Endothelial cell of umbilical vein (primary cell): ENCODE measurements at regions not wholly inside any gene's neighbourhood (a gene's known extent, or its start where the extent isn't known, plus 50 kb on each side); places are given as distances from the start of the nearest gene placed in this dataset.

ENCODE experiments used
- BruUV-seq: library from RNA; stranded (reverse); fragments of 400-500 nt; replicated peaks from 2 replicates; lab custom pipeline; 2021; lab: Mats Ljungman, UMichigan
- CTCF ChIA-PET: fragments of 300-600, 350-600 bp; sonication (Branson Sonifier 250); formaldehyde crosslinking; loops from one replicate; lab custom pipeline; 2021; ENCODE audit warnings: antibody characterized with exemption, inconsistent platforms; lab: Charles Lee
- POLR2A ChIA-PET: fragments of 300-600, 350-600 bp; sonication (Branson Sonifier 250); formaldehyde crosslinking; loops from one replicate; lab custom pipeline; 2021; ENCODE audit warnings: antibody characterized with exemption, inconsistent platforms; lab: Charles Lee
- DNase-seq: peaks from one replicate; pipeline ENCODE4 v3.0.0-alpha.2; 2011; ENCODE audit warnings: low read depth, low spot score
- FAIRE-seq: peaks from 2 replicates; lab custom pipeline; 2011; peaks lifted over from hg19 to GRCh38; lab: Jason Lieb, UNC
- H2AFZ ChIP-seq: 2 replicates; pipeline ENCODE4 v1.6.0; 2012; ENCODE audit warnings: low read depth, low read length, control low read depth, inconsistent platforms
- H3K27ac ChIP-seq: 2 replicates; pipeline ENCODE4 v1.5.1; 2011; ENCODE audit warnings: low read depth, mild to moderate bottlenecking, control low read depth, low read length, moderate library complexity; ENCODE audit not compliant: insufficient read depth
- H3K27me3 ChIP-seq, 2 experiments: 2 replicates each; pipeline versions ENCODE4 v1.6.0 to v1.6.1; 2011; ENCODE audit warnings: low read length in 2 of 2, mixed read lengths in 1 of 2; ENCODE audit not compliant: control insufficient read depth in 2 of 2, insufficient read depth in 2 of 2
- H3K36me3 ChIP-seq, 2 experiments: 2 replicates in 1 of 2; 3 replicates in 1 of 2; pipeline ENCODE4 v1.5.1; 2011; ENCODE audit warnings: low read length in 2 of 2, mild to moderate bottlenecking in 1 of 2, moderate library complexity in 1 of 2; ENCODE audit not compliant: control insufficient read depth in 2 of 2, insufficient read depth in 2 of 2; ENCODE audit errors: extremely low read depth in 1 of 2
- H3K4me1 ChIP-seq: 3 replicates; pipeline ENCODE4 v1.5.1; 2011; ENCODE audit warnings: mild to moderate bottlenecking, low read length; ENCODE audit not compliant: control insufficient read depth, insufficient read depth; ENCODE audit errors: extremely low read depth
- H3K4me2 ChIP-seq: 2 replicates; pipeline ENCODE4 v1.6.1; 2011; ENCODE audit warnings: low read length, control low read depth, mixed read lengths; ENCODE audit not compliant: insufficient read depth
- H3K4me3 ChIP-seq, 3 experiments: fragments of 200-600 bp in 1 of 3; sonication (generic), shearing (Covaris generic) in 1 of 3; replicated peaks in 1 of 3; 2 replicates each; pipeline ENCODE4 v1.5.1; 2011 to 2016; ENCODE audit warnings: control low read depth in 3 of 3, low read length in 3 of 3, mild to moderate bottlenecking in 2 of 3, inconsistent platforms in 1 of 3, low read depth in 1 of 3, moderate library complexity in 1 of 3; ENCODE audit not compliant: insufficient read depth in 1 of 3
- H3K79me2 ChIP-seq: 2 replicates; pipeline ENCODE4 v1.6.0; 2012; ENCODE audit warnings: low read length, inconsistent platforms; ENCODE audit not compliant: control insufficient read depth, insufficient read depth
- H3K9ac ChIP-seq: replicated peaks from 2 replicates; pipeline ENCODE3; 2011; ENCODE audit warnings: low read length, control low read depth; ENCODE audit not compliant: insufficient read depth; ENCODE audit errors: extremely low read depth
- H3K9me1 ChIP-seq: replicated peaks from 3 replicates; pipeline ENCODE4 v1.6.0; 2011; ENCODE audit warnings: mild to moderate bottlenecking, low read length; ENCODE audit not compliant: control insufficient read depth, insufficient read depth; ENCODE audit errors: extremely low read depth
- H3K9me3 ChIP-seq: replicated peaks from 2 replicates; pipeline ENCODE4 v1.5.1; 2012; ENCODE audit warnings: low read length, inconsistent platforms; ENCODE audit not compliant: control insufficient read depth, insufficient read depth
- H4K20me1 ChIP-seq: replicated peaks from 2 replicates; pipeline ENCODE3; 2011; ENCODE audit warnings: mild to moderate bottlenecking, low read length; ENCODE audit not compliant: control insufficient read depth, insufficient read depth; ENCODE audit errors: extremely low read depth
- EZH2 ChIP-seq: IDR thresholded peaks from 2 replicates; pipeline ENCODE4 v1.6.1; 2012; ENCODE audit warnings: borderline replicate concordance, low read depth, mild to moderate bottlenecking, moderate library complexity, low read length, inconsistent platforms; ENCODE audit not compliant: severe bottlenecking
- FOS ChIP-seq: IDR thresholded peaks from 2 replicates; pipeline ENCODE4 v1.6.1; 2011; ENCODE audit warnings: mild to moderate bottlenecking, low read length, moderate library complexity, borderline replicate concordance; ENCODE audit not compliant: insufficient read depth
- GATA2 ChIP-seq: IDR thresholded peaks from 2 replicates; pipeline ENCODE4 v1.7.0; 2011; ENCODE audit warnings: low read depth, mild to moderate bottlenecking, moderate library complexity, mixed read lengths, low read length; ENCODE audit not compliant: insufficient read length, insufficient read depth
- JUN ChIP-seq: IDR thresholded peaks from 2 replicates; pipeline ENCODE4 v1.6.1; 2011; ENCODE audit warnings: borderline replicate concordance, low read depth; ENCODE audit not compliant: insufficient read length, insufficient read depth
- MYC ChIP-seq: IDR thresholded peaks from one replicate; pipeline ENCODE4 v1.6.1; 2011; ENCODE audit warnings: mild to moderate bottlenecking, low read depth, low read length
- POLR2AphosphoS5 ChIP-seq: IDR thresholded peaks from 2 replicates; pipeline ENCODE4 v1.6.1; 2012; ENCODE audit warnings: low read depth, mild to moderate bottlenecking, control low read depth, low read length, moderate library complexity; ENCODE audit not compliant: insufficient read depth
- dilution Hi-C: fragments of 300-500 bp; cut with MboI; formaldehyde crosslinking; loops from one replicate; pipeline ENCODE4 v1.15.0; 2019; ENCODE audit warnings: low sequenced_read_pairs; ENCODE audit not compliant: extremely low pct_ligation_motif_present
- intact Hi-C: fragments of 100-400 bp; cut with micrococcal nuclease; formaldehyde crosslinking; loops from one replicate; pipeline ENCODE4 v1.10.0; 2022
- TF ChIP-seq, protein P1 (sequence below): IDR thresholded peaks from 2 replicates; pipeline ENCODE4 v1.6.1; 2011; ENCODE audit not compliant: insufficient read depth, insufficient read length

DNA sequence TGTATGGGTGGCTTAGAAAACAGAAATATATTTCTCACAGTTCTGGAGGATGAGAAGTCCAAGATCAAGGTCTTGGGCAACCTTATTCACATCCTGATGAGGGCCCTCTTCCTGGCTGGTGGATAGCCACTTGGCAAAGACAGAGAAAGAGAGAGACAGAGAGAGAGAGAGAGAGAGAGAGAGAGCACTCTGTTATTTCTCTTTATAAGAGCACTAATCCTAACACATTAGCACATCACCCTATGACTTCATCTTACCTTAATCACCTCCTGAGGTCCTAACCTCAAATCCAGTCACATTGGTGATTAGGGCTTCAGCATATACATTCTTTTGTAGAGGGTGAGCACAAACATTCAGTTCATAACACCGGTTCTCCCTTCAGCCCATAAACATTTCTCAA lies 430.3 kb downstream of the EFNB2 start:
- TF ChIP-seq EZH2 (no peak), POLR2AphosphoS5 (no peak), GATA2 (peak; percentile 53), FOS (peak; percentile 47), JUN (peak; percentile 5), MYC (no peak)
- TF ChIP-seq, protein P1, sequence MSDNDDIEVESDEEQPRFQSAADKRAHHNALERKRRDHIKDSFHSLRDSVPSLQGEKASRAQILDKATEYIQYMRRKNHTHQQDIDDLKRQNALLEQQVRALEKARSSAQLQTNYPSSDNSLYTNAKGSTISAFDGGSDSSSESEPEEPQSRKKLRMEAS, result no peak
- Histone ChIP-seq H3K79me2 (no peaks in the 10 kb centered on the region), H3K36me3 (no peaks in the 10 kb centered on the region), H3K4me1 (peaks cover 36% of the 10 kb centered on the region), H3K4me2 (no peak overlapping the region), H3K27me3 (no peaks in the 10 kb centered on the region), H3K4me3 (no peak overlapping the region), H3K9ac (no peak overlapping the region), H3K9me3 (no peaks in the 10 kb centered on the region), H2AFZ (no peak overlapping the region), H4K20me1 (no peaks in the 10 kb centered on the region), H3K9me1 (no peaks in the 10 kb centered on the region), H3K27ac (no peak overlapping the region)
- no TSS peak for BruUV-seq
- POLR2A ChIA-PET, result no interaction called here
- intact Hi-C loops (loop anchor here (2.0 kb wide), 1 partner anchor 244 kb away; no protein-coding TSS in a partner anchor), dilution Hi-C loops (no loop called here)
- no peak for FAIRE-seq
- DNase-seq, result peak; percentile 25
- CTCF ChIA-PET, result interaction anchor here (1.2 to 3.4 kb wide), 2 partner anchors 11 to 428 kb away, joined by 3 to 16 read pairs; no protein-coding TSS in a partner anchor
